HAP-1 (cell line): ENCODE measurements at regions not wholly inside any gene's neighbourhood (a gene's known extent, or its start where the extent isn't known, plus 50 kb on each side); places are given as distances from the start of the nearest gene placed in this dataset.
"Not testable (repeated sequence)": the region's sequence is repeated elsewhere in the genome, so short reads cannot be mapped to it uniquely, and the experiment has no call there.

Experiments used
- DNase-seq, 2 experiments: peaks; one replicate each; pipeline ENCODE4 v3.0.0-alpha.2; 2016 to 2020; ENCODE audit warnings: low spot score in 2 of 2
- H3K27me3 ChIP-seq: fragments of 250-450 bp; sonication (Bioruptor Pico); 2 replicates; pipeline ENCODE4 v1.5.1; 2020; ENCODE audit warnings: low read depth, mild to moderate bottlenecking, moderate library complexity
- H3K36me3 ChIP-seq: fragments of 250-450 bp; sonication (Bioruptor Pico); replicated peaks from 2 replicates; pipeline ENCODE4 v1.5.1; 2020; ENCODE audit warnings: mild to moderate bottlenecking
- H3K4me1 ChIP-seq: fragments of 250-450 bp; sonication (Bioruptor Pico); 2 replicates; pipeline ENCODE4 v1.5.1; 2020; ENCODE audit warnings: mild to moderate bottlenecking
- H3K4me3 ChIP-seq: fragments of 250-450 bp; sonication (Bioruptor Pico); 2 replicates; pipeline ENCODE4 v1.5.1; 2020; ENCODE audit warnings: mild to moderate bottlenecking, moderate library complexity
- H3K9me3 ChIP-seq: fragments of 250-450 bp; sonication (Bioruptor Pico); 2 replicates; pipeline ENCODE4 v1.5.1; 2020; ENCODE audit warnings: mild to moderate bottlenecking, moderate library complexity
- in situ Hi-C: fragments of 300-500 bp; cut with MboI; formaldehyde crosslinking; loops from 3 replicates; pipeline ENCODE4 v1.14.3; 2020; ENCODE audit warnings: low sequenced_read_pairs, inconsistent platforms, mixed read lengths

DNA sequence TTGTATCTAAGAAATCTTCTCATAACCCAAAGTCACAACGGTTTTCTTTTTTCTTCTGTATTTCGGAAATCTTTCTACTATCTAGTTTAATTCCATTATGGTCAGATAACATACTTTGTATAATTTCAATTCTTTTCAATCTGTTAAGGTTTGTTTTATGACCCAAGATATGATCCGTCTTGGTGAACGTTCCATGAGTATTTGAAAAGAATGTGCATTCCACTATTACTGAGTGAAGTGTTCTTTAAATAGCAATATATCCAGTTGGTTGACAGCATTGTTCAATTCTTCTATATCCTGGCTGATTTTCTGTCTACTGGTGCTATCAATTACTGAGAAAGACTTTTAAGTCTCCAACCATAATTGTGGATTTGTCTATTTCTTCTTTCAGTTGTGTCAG is 414.5 kb downstream of the TNS1 start:
- Histone ChIP-seq H3K4me3 (no peak overlapping the region), H3K9me3 (no peaks in the 10 kb centered on the region), H3K4me1 (no peaks in the 10 kb centered on the region), H3K36me3 (no peaks in the 10 kb centered on the region), H3K27me3 (peaks cover 9% of the 10 kb centered on the region)
- DNase-seq = no peak
- in situ Hi-C loops = no loop called here

DNA sequence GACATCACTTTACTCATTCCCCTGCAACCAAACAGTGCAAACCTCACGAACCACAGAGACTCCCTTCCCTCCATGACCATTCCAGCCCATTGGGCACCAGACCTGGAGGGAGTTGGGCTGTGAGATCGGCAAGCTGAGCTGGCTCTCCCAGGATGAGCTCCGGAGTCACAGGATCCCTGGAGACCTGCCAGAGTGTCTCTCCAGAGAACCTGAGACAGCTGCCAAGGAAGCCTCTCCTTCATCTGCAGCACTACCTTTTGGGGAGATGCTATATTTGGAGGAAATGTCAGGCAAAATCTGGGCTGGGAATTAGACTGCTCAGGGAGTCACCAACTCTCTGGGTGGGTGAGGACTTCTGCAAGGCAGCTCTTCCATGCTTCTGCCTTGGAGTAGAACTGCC is 417.4 kb downstream of the TNS1 start:
- Histone ChIP-seq H3K36me3 (no peaks in the 10 kb centered on the region), H3K4me1 (no peaks in the 10 kb centered on the region), H3K4me3 (no peak overlapping the region), H3K9me3 (no peaks in the 10 kb centered on the region), H3K27me3 (peaks cover 9% of the 10 kb centered on the region)
- in situ Hi-C loops = no loop called here
- no peak for DNase-seq

DNA sequence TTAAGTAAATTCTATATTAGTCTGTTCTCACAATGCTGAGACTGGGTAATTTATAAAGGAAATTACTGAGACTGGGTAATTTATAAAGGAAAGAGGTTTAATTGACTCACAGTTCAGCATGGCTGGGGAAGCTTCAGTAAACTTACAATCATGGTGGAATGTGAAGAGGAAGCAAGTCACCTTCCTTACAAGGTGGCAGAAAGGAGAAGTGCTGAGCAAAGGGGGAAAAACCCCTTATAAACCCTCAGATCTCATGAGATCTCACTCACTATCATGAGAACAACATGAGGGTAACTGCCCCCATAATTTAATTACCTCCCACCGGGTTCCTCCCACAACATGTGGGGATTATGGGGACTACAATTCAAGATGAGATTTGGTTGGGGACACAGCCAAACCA is 422.4 kb downstream of the TNS1 start:
- H3K4me1 ChIP-seq, H3K9me3 ChIP-seq, DNase-seq, in situ Hi-C loops, H3K27me3 ChIP-seq, H3K36me3 ChIP-seq, H3K4me3 ChIP-seq: not testable (repeated sequence)

DNA sequence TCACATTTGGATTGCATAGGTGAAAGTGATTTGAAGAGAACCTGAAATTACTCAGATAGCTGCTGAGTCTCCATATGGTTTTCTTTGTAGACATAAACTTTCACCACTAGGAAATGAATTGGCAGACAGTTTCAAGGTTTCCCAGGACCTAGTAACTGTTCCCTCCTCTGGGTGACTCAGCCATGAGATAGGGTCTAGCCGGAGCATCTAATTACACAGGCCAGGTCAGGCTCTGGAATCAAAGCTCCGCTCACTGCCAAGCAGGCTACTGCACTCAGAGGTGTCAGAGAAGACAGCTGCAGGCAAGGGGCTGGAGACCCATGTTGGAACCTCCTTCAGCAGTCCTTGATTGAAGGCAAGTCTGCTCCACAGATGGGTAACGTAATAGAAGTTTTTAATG is 429.2 kb downstream of the TNS1 start:
- no peak for DNase-seq
- no peaks in the 10 kb centered on the region for H3K4me1 ChIP-seq

DNA sequence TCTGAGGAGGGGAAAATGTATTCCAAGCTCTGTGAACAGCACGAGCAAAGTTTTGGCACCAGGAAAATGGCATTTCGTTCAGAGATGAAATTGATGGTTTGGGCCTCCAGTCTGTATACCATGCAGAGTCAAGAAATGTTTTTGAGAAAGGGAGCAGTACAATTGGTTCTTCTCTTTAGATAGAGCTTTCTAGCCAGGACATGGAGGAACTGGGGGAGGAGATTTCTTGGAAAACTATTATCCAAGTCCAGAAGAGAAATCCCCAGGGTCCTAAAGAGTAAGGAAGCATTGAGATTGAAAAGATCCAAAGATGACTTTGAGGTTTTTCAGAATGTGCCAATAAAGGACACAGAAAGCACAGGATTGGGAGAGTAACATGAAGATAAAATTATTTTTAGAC is 432.4 kb downstream of the TNS1 start:
- no peak overlapping the region for H3K4me3 ChIP-seq
- no peaks in the 10 kb centered on the region for H3K36me3 ChIP-seq
- H3K4me1 ChIP-seq = no peaks in the 10 kb centered on the region
- no peaks in the 10 kb centered on the region for H3K9me3 ChIP-seq
- in situ Hi-C loops = no loop called here
- H3K27me3 ChIP-seq = no peaks in the 10 kb centered on the region
- DNase-seq = no peak

More for the DNA sequence above, 429.2 kb downstream of the TNS1 start:
- H3K36me3 ChIP-seq = no peaks in the 10 kb centered on the region
- H3K27me3 ChIP-seq = no peaks in the 10 kb centered on the region
- no peak overlapping the region for H3K4me3 ChIP-seq
- H3K9me3 ChIP-seq = no peaks in the 10 kb centered on the region
- in situ Hi-C loops = no loop called here

DNA sequence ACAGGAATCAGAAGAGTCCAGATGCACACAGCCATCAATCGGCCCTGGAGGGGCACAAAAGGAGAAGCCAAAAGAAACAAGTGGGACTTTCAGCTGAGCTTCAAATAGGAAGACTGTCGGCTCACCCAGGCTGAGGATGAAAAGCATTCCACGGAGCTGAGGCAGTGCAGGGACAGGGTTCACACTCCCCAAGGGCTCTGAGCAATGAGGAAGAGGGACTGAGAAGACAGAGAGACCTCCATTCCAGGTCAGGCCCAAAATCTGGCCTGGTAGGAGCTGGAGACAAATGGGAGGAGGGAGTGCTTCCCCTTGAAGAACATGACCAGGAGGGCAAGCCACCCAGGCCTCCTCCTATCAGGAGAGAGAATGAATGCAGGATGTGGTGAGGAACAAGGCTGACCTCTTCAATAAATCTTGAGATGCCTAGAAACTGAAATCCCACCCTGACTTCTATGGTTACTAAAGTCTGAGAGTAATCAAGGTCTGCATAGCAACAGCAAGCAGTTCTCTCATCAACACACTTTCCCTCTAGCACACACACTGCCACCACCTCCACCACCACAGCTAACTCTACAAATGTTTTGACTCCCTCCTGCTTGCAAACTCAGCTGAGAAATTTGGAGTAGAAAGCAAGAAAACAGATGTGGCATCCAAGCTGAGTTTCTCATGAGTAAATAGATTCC is 434.4 kb downstream of the TNS1 start:
- no peaks in the 10 kb centered on the region for H3K36me3 ChIP-seq
- H3K9me3 ChIP-seq = no peaks in the 10 kb centered on the region
- no peak for DNase-seq
- H3K4me3 ChIP-seq = no peak overlapping the region
- H3K27me3 ChIP-seq = no peaks in the 10 kb centered on the region
- in situ Hi-C loops = no loop called here
- H3K4me1 ChIP-seq = no peaks in the 10 kb centered on the region

DNA sequence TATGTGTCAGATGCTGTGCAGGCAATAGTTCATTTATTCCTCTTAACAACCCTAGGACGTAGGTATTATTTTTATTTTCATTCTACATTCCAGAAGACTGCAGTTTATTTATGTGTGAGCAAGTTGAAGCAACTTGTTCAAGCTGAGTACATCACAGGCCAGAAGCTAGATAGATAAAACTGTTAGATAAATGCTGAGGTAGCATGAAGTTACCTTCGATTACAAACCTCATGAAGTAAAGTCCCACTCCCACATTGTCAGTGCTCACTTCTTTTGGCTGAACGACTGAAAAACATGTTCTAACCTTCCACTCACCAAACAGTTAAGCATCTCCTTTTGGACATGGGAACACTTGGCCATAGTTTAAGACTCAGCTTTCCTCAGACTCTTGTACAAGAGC is 439.2 kb downstream of the TNS1 start:
- H3K27me3 ChIP-seq = no peaks in the 10 kb centered on the region
- in situ Hi-C loops = no loop called here

DNA sequence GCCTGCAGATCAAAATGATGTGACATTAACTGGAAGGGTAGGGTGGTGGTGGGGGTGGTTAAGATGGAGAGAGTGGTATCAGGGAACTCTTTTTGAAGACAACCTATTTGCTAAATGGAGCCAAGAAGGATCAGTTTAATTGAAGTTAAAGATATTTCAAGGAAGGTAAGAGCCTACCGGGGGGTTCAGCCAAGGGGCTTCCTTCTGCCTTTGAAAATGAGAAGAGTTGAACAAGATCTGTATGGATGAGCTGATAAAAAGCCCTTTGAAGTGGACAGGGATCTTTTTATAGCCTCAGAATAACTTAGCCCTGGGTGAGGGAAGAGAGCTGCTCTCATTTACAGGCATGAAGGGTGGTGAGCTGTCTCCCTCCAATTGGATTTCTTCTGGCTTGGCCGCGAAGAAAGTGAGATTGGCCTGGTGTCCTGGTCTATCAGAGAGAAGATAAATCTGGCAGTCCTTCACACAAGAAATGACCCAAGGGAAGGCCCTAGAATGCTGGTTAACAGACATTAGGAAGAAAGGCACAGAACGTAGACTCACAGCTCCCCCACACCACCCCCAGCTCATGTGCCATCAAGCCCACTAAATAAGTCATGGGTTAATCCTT is 439.8 kb downstream of the TNS1 start:
- Histone ChIP-seq H3K27me3 (no peaks in the 10 kb centered on the region), H3K9me3 (no peaks in the 10 kb centered on the region; the same call in 1 of the 2 replicates), H3K36me3 (no peaks in the 10 kb centered on the region), H3K4me3 (no peak overlapping the region), H3K4me1 (no peaks in the 10 kb centered on the region)
- no peak for DNase-seq
- in situ Hi-C loops = no loop called here

More for the DNA sequence above, 439.2 kb downstream of the TNS1 start:
- H3K4me3 ChIP-seq = no peak overlapping the region
- no peaks in the 10 kb centered on the region; the same call in 1 of the 2 replicates for H3K9me3 ChIP-seq
- DNase-seq = no peak
- no peaks in the 10 kb centered on the region for H3K36me3 ChIP-seq
- no peaks in the 10 kb centered on the region for H3K4me1 ChIP-seq

DNA sequence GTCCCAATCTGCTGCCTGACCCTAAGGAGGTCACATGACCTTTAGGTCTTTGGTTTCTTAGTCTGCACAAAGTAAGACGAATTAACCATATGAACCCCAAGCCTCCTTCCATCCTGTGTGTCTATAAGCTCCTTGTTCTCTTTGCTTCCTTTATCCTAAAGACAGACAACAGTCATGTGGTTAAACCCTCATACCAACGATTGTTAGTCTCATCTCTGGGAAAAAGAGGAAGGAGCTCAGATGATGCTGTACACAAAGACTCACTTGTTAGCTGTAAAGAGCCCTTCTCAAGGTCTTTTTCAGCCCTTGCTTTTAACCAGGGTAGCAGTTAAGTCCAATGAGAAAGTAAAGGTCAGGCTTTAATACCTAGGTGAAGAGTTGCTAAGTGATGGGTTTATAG is 443.7 kb downstream of the TNS1 start:
- H3K4me1 ChIP-seq = peaks cover 14% of the 10 kb centered on the region
- H3K9me3 ChIP-seq = no peaks in the 10 kb centered on the region; the same call in 1 of the 2 replicates
- no peak for DNase-seq
- no peaks in the 10 kb centered on the region for H3K27me3 ChIP-seq
- H3K36me3 ChIP-seq = no peaks in the 10 kb centered on the region
- no peak overlapping the region for H3K4me3 ChIP-seq
- in situ Hi-C loops = no loop called here

DNA sequence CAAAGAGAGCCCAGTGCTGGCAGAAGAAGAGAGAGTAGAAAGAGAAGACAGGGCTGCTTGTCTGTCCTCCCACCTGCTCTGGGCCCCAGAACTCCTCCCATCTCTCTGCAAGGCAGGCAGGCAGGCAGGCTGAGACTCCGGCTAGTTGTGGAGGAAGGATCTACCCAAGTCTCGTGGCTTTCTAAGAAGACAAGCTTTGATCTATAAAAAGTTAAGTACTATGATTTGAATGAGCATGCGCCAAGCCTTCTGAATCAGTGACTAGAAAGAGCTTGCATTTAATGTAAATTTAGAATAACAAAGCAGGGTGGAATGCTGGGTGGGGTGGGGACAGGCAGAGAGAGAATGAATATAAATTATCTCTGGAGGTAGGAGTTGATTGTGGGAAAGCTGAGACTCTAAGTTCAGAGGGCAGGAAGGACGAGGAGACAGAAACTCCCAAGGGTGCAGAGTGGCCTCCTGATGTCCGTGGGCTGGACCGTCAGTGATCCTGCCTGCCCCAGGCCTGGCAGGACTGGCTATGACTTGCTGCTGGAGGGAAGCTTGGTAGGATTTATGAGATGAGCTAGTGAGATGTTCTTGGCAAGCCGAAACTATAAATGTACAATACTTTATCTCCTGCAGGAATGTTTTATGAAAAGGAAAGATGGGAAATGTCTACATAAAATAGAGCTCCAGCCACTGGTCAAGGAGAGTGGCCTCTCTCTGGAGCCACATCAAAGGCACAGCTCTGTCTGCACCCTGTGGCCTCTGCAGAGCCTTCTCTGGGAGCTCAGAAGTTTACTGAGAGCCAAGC is 447.5 kb downstream of the TNS1 start:
- H3K4me3 ChIP-seq = no peak overlapping the region
- H3K27me3 ChIP-seq = no peaks in the 10 kb centered on the region
- H3K36me3 ChIP-seq = no peaks in the 10 kb centered on the region
- DNase-seq = peak; percentile 73 to 90
- in situ Hi-C loops = no loop called here
- H3K4me1 ChIP-seq = peaks cover 22% of the 10 kb centered on the region
- H3K9me3 ChIP-seq = no peaks in the 10 kb centered on the region

DNA sequence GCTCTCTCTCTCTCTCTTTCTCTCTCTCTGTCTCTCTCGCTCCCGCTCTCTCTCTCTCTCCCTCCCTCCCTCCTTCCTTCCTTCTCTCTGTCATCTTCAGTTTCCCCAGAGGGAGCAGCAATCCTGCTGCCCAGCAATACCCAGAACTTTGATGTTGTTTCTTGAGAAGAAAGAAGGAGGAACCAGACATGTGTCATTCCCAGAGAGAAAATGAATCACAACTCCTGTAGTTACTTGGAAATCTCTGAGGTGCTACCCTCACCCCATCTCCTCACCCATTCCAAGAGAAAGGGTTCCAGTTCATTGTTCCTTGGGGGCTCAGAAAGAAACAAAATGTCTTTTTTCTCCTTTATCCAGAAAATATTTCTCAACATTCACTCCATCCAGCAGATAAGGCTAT is 449.1 kb downstream of the TNS1 start:
- Histone ChIP-seq H3K36me3 (no peaks in the 10 kb centered on the region), H3K4me3 (no peak overlapping the region), H3K4me1 (peaks cover 22% of the 10 kb centered on the region), H3K9me3 (no peaks in the 10 kb centered on the region), H3K27me3 (no peaks in the 10 kb centered on the region)
- in situ Hi-C loops = no loop called here
- no peak for DNase-seq

DNA sequence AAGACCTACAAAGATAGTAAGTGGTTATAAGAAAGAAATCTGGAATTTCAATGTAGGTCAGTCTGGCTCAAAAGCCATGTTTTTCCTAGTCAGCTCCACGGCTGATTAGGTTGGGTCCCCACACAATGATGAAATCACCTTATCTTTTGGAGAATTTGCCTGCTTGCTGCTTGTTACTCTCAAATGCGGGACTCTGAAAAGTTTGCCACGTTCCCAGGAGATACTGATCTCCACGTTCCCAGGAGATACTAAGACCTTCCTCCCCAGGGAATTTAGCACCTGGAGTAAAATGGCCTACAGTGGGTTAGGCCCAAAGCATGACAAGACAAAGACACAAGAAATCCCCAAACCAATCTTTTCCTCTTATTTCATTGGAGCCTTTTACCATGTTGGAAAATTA is 449.6 kb downstream of the TNS1 start:
- peaks cover 22% of the 10 kb centered on the region for H3K4me1 ChIP-seq
- no peak for DNase-seq
- no peak overlapping the region for H3K4me3 ChIP-seq
- no peaks in the 10 kb centered on the region for H3K27me3 ChIP-seq
- in situ Hi-C loops = no loop called here
- H3K36me3 ChIP-seq = no peaks in the 10 kb centered on the region
- no peaks in the 10 kb centered on the region for H3K9me3 ChIP-seq

DNA sequence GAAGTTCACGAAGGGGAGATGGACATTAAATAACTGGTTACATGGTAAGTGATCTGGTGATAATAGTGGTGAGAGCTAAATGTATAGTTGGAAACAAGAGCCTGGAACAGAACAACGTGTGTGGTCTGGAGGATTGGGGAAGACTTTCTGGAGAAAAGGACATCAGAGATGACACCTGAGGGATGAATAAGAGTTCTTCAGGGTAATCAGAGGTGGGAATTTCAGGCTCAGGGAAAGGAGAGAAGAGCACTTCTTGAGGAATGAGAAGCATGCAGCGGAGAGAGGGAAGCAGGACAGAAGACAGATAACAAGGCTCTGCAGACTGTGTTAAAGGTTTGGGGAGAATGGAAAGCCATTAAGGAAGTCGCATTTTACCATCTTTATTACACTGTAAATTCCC is 450.7 kb downstream of the TNS1 start:
- in situ Hi-C loops = no loop called here
- no peaks in the 10 kb centered on the region for H3K9me3 ChIP-seq
- no peak overlapping the region for H3K4me3 ChIP-seq
- peaks cover 22% of the 10 kb centered on the region for H3K4me1 ChIP-seq
- DNase-seq = no peak
- H3K27me3 ChIP-seq = no peaks in the 10 kb centered on the region
- no peaks in the 10 kb centered on the region for H3K36me3 ChIP-seq

DNA sequence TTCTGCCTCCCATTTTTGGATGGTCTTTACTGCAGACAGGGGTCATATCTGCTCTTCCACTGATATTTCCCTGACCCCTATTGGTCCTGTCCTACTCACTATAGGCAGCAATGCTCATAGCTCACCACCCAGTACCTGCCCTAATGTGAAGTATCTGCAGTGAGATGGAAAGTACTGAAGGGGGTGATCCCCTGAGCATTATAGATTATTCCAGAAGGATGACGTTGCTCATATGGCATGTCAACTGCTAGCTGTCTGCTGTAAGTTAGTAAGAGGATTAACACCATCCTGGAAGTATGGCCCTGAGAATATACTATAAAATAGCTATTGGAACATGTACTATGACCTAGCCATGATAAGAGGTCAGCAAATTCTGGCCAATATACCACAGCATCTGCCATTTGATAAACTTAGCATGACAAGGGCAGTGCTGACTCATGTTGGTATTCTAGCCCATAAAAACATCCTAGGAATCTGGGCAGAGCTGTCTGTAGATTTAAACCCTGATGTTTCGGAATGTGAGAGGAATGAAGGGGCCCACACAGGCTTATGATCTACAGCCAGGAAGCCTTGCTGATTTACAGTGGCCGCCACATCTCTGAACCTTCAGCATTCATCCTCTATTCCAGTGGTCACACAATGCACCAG is 451.4 kb downstream of the TNS1 start:
- no peaks in the 10 kb centered on the region for H3K9me3 ChIP-seq
- no peak overlapping the region for H3K4me3 ChIP-seq
- no peaks in the 10 kb centered on the region for H3K36me3 ChIP-seq
- H3K27me3 ChIP-seq = no peaks in the 10 kb centered on the region
- peak in 1 of 2 experiments; percentile 20 for DNase-seq
- in situ Hi-C loops = no loop called here
- H3K4me1 ChIP-seq = peaks cover 22% of the 10 kb centered on the region
